ENCODE measurements at regions not wholly inside any gene's neighbourhood (a gene's known extent, or its start where the extent isn't known, plus 50 kb on each side); places are given as distances from the start of the nearest gene placed in this dataset.

- Mint-ChIP-seq H3K4me1 (ENCODE audit: low read depth, unreplicated experiment) (no peaks in the 10 kb centered on the region), H3K9me3 (ENCODE audit: unreplicated experiment) (no peaks in the 10 kb centered on the region), H3K27me3 (ENCODE audit: low read depth, unreplicated experiment) (no peaks in the 10 kb centered on the region), H3K4me3 (ENCODE audit: unreplicated experiment) (no peak overlapping the region), H3K36me3 (ENCODE audit: low read depth, unreplicated experiment) (no peaks in the 10 kb centered on the region), H3K27ac (ENCODE audit: unreplicated experiment) (no peak overlapping the region)
- no peak for TF ChIP-seq EZH2 (IDR thresholded peaks at IDR 0.05; ENCODE audit: insufficient read depth, low read length)
- TF ChIP-seq, protein P1, sequence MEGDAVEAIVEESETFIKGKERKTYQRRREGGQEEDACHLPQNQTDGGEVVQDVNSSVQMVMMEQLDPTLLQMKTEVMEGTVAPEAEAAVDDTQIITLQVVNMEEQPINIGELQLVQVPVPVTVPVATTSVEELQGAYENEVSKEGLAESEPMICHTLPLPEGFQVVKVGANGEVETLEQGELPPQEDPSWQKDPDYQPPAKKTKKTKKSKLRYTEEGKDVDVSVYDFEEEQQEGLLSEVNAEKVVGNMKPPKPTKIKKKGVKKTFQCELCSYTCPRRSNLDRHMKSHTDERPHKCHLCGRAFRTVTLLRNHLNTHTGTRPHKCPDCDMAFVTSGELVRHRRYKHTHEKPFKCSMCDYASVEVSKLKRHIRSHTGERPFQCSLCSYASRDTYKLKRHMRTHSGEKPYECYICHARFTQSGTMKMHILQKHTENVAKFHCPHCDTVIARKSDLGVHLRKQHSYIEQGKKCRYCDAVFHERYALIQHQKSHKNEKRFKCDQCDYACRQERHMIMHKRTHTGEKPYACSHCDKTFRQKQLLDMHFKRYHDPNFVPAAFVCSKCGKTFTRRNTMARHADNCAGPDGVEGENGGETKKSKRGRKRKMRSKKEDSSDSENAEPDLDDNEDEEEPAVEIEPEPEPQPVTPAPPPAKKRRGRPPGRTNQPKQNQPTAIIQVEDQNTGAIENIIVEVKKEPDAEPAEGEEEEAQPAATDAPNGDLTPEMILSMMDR (IDR thresholded peaks at IDR 0.05; ENCODE audit: insufficient read depth, low read depth, low read length), result no peak
- Histone ChIP-seq H3K9me3 (ENCODE audit: insufficient read depth, low read depth, low read length) (peaks cover 3% of the 10 kb centered on the region), H3K4me2 (ENCODE audit: low read length) (no peak overlapping the region), H3K27ac (ENCODE audit: low read depth, low read length) (no peak overlapping the region), H3K9ac (ENCODE audit: low read length) (no peak overlapping the region), H3K4me1 (ENCODE audit: insufficient read depth, low read length) (no peaks in the 10 kb centered on the region), H2AFZ (ENCODE audit: low read depth, low read length) (no peak overlapping the region), H3K36me3 (ENCODE audit: insufficient read depth, low read length) (no peaks in the 10 kb centered on the region), H3K4me3 (ENCODE audit: insufficient read depth, low read depth, low read length) (no peak overlapping the region), H3K27me3 (ENCODE audit: insufficient read depth, low read length) (no peaks in the 10 kb centered on the region), H4K20me1 (ENCODE audit: insufficient read depth, low read length) (no peaks in the 10 kb centered on the region), H3K79me2 (ENCODE audit: insufficient read depth, low read length) (no peaks in the 10 kb centered on the region)
- FAIRE-seq (no peak), DNase-seq (ENCODE audit: low read depth) (no peak)
Observed at GRCh38 chr7:42753811-42754363, 158.0 kb downstream of the C7orf25 start.

DNA sequence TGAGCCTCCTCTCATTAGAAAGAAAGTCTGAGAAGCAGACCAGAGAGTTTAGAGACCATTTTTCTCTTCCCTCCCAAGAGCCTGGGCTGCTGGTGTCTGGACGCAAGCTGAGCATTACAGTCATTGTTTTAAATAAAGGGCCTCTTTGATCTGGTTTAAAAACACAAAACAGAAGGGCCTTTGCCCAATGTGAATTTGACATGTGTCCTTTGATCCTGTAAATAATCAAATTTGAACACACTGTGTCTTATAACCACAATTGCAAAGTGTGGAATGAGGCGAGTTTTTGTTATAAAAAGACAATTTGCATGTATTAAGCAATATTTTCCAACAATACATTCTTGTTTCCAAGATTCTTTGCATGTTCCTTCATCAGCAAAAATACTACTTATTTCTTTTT is 158.5 kb downstream of the C7orf25 start:
- Mint-ChIP-seq H3K36me3 (ENCODE audit: low read depth, unreplicated experiment) (no peaks in the 10 kb centered on the region), H3K9me3 (ENCODE audit: unreplicated experiment) (peaks cover 2% of the 10 kb centered on the region), H3K27ac (ENCODE audit: unreplicated experiment) (no peak overlapping the region), H3K4me3 (ENCODE audit: unreplicated experiment) (no peak overlapping the region), H3K4me1 (ENCODE audit: low read depth, unreplicated experiment) (no peaks in the 10 kb centered on the region), H3K27me3 (ENCODE audit: low read depth, unreplicated experiment) (no peaks in the 10 kb centered on the region)
- no peaks in the 10 kb centered on the region for H3K4me1 ChIP-seq (ENCODE audit: insufficient read depth, low read length)
- no peak overlapping the region for H2AFZ ChIP-seq (ENCODE audit: low read depth, low read length)
- no peak for TF ChIP-seq EZH2 (IDR thresholded peaks at IDR 0.05; ENCODE audit: insufficient read depth, low read length)
- TF ChIP-seq, protein P1 (IDR thresholded peaks at IDR 0.05; ENCODE audit: insufficient read depth, low read depth, low read length), result no peak
- no peaks in the 10 kb centered on the region for H3K36me3 ChIP-seq (ENCODE audit: insufficient read depth, low read length)
- no peaks in the 10 kb centered on the region for H3K9me3 ChIP-seq (ENCODE audit: insufficient read depth, low read depth, low read length)
- H3K27ac ChIP-seq (ENCODE audit: low read depth, low read length), result no peak overlapping the region
- no peak overlapping the region for H3K4me2 ChIP-seq (ENCODE audit: low read length)
- H3K9ac ChIP-seq (ENCODE audit: low read length), result no peak overlapping the region
- no peaks in the 10 kb centered on the region for H3K27me3 ChIP-seq (ENCODE audit: insufficient read depth, low read length)
- FAIRE-seq (no peak), DNase-seq (ENCODE audit: low read depth) (no peak)
- H3K79me2 ChIP-seq (ENCODE audit: insufficient read depth, low read length), result no peaks in the 10 kb centered on the region
- no peaks in the 10 kb centered on the region for H4K20me1 ChIP-seq (ENCODE audit: insufficient read depth, low read length)
- no peak overlapping the region for H3K4me3 ChIP-seq (ENCODE audit: insufficient read depth, low read depth, low read length)

DNA sequence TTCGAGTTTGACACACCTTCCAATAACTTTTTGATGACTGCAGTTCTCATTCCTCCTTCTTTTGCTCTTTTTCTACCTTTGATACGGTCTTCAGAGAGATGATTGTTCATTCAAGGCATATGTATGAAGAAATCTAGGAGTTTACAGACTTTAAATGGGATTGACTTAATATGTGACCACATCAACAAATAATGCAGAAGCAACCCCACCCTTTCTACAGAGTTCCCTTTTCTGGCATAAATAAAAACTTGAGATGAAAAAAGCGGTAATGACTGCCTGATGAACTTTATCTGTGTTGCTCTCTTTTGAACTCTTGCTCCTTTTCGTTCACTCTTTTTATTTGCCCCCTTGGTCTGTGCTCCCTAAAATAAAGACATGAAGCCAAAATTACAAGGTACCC is 161.7 kb downstream of the C7orf25 start:
- H3K27ac ChIP-seq (ENCODE audit: low read depth, low read length), result no peak overlapping the region
- peaks cover 5% of the 10 kb centered on the region for H3K4me1 Mint-ChIP-seq (ENCODE audit: low read depth, unreplicated experiment)

More for the DNA sequence above, 161.7 kb downstream of the C7orf25 start:
- Histone ChIP-seq H3K36me3 (ENCODE audit: insufficient read depth, low read length) (no peaks in the 10 kb centered on the region), H3K4me1 (ENCODE audit: insufficient read depth, low read length) (no peaks in the 10 kb centered on the region), H3K79me2 (ENCODE audit: insufficient read depth, low read length) (no peaks in the 10 kb centered on the region), H3K4me2 (ENCODE audit: low read length) (no peak overlapping the region), H2AFZ (ENCODE audit: low read depth, low read length) (no peak overlapping the region), H3K9me3 (ENCODE audit: insufficient read depth, low read depth, low read length) (no peaks in the 10 kb centered on the region), H4K20me1 (ENCODE audit: insufficient read depth, low read length) (no peaks in the 10 kb centered on the region), H3K27me3 (ENCODE audit: insufficient read depth, low read length) (no peaks in the 10 kb centered on the region), H3K9ac (ENCODE audit: low read length) (no peak overlapping the region), H3K4me3 (ENCODE audit: insufficient read depth, low read depth, low read length) (no peak overlapping the region)
- Mint-ChIP-seq H3K27ac (ENCODE audit: unreplicated experiment) (no peak overlapping the region), H3K9me3 (ENCODE audit: unreplicated experiment) (peaks cover 2% of the 10 kb centered on the region), H3K36me3 (ENCODE audit: low read depth, unreplicated experiment) (no peaks in the 10 kb centered on the region), H3K4me3 (ENCODE audit: unreplicated experiment) (no peak overlapping the region), H3K27me3 (ENCODE audit: low read depth, unreplicated experiment) (no peaks in the 10 kb centered on the region)
- FAIRE-seq, result no peak
- DNase-seq (ENCODE audit: low read depth), result no peak
- TF ChIP-seq EZH2 (IDR thresholded peaks at IDR 0.05; ENCODE audit: insufficient read depth, low read length), result no peak
- TF ChIP-seq, protein P1 (IDR thresholded peaks at IDR 0.05; ENCODE audit: insufficient read depth, low read depth, low read length), result no peak

Measured in astrocyte (in vitro differentiated cells and primary cell).